Mesendoderm (in vitro differentiated cells): ENCODE measurements at regions not wholly inside any gene's neighbourhood (a gene's known extent, or its start where the extent isn't known, plus 50 kb on each side); places are given as distances from the start of the nearest gene placed in this dataset.

ENCODE experiments used
- DNase-seq: peaks from one replicate; pipeline ENCODE4 v3.0.0; 2013
- H2AK5ac ChIP-seq: 2 replicates; pipeline ENCODE4 v1.6.1; 2013; ENCODE audit warnings: low read length, inconsistent platforms
- H2BK120ac ChIP-seq: 2 replicates; pipeline ENCODE4 v1.6.1; 2013; ENCODE audit warnings: low read depth, mild to moderate bottlenecking, low read length, moderate library complexity, mixed read lengths
- H2BK15ac ChIP-seq: replicated peaks from 2 replicates; pipeline ENCODE4 v1.6.1; 2013; ENCODE audit warnings: low read depth, mild to moderate bottlenecking, moderate library complexity
- H2BK5ac ChIP-seq: 2 replicates; pipeline ENCODE4 v1.6.1; 2013; ENCODE audit warnings: low read length, inconsistent platforms
- H3K18ac ChIP-seq: 2 replicates; pipeline ENCODE4 v1.6.1; 2013; ENCODE audit warnings: mild to moderate bottlenecking, low read length, mixed read lengths
- H3K23ac ChIP-seq: one replicate; pipeline ENCODE4 v1.6.1; 2013; ENCODE audit warnings: low read length
- H3K27ac ChIP-seq: 2 replicates; pipeline ENCODE4 v1.5.1; 2013; ENCODE audit warnings: low read depth, mild to moderate bottlenecking, inconsistent platforms, low read length, moderate library complexity
- H3K27me3 ChIP-seq: 2 replicates; pipeline ENCODE4 v1.6.1; 2013; ENCODE audit warnings: low read length, control low read depth, mild to moderate bottlenecking, inconsistent platforms; ENCODE audit not compliant: insufficient read depth, poor library complexity
- H3K36me3 ChIP-seq: 2 replicates; pipeline ENCODE4 v1.6.1; 2013; ENCODE audit warnings: low read length, inconsistent platforms; ENCODE audit not compliant: control insufficient read depth, insufficient read depth
- H3K4ac ChIP-seq: one replicate; pipeline ENCODE4 v1.6.1; 2013; ENCODE audit warnings: low read depth, mild to moderate bottlenecking, low read length, moderate library complexity
- H3K4me1 ChIP-seq: 2 replicates; pipeline ENCODE4 v1.6.1; 2013; ENCODE audit warnings: low read depth, low read length, inconsistent platforms; ENCODE audit not compliant: control insufficient read depth
- H3K4me2 ChIP-seq: 2 replicates; pipeline ENCODE4 v1.6.1; 2013; ENCODE audit warnings: low read length
- H3K4me3 ChIP-seq: 2 replicates; pipeline ENCODE4 v1.5.1; 2013; ENCODE audit warnings: mild to moderate bottlenecking, low read length
- H3K56ac ChIP-seq: one replicate; pipeline ENCODE4 v1.6.1; 2013; ENCODE audit warnings: low read length
- H3K79me1 ChIP-seq: 2 replicates; pipeline ENCODE4 v1.6.1; 2013; ENCODE audit warnings: low read length, inconsistent platforms
- H3K79me2 ChIP-seq: 2 replicates; pipeline ENCODE4 v1.6.1; 2013; ENCODE audit warnings: mild to moderate bottlenecking, low read length; ENCODE audit not compliant: control insufficient read depth, insufficient read depth
- H3K9ac ChIP-seq: 2 replicates; pipeline ENCODE4 v1.6.1; 2013; ENCODE audit warnings: low read length, inconsistent platforms
- H4K5ac ChIP-seq: one replicate; pipeline ENCODE4 v1.6.1; 2013; ENCODE audit warnings: low read length
- H4K8ac ChIP-seq: one replicate; pipeline ENCODE4 v1.6.1; 2013; ENCODE audit warnings: low read depth, mild to moderate bottlenecking, control low read depth, low read length, moderate library complexity
- WGBS: extraction: QIAGEN DNeasy Blood & Tissue Kit; methylation state at CpG from one replicate; pipeline ENCODE4 v1.1.7; 2013; ENCODE audit warnings: low lambda C conversion rate, missing lambda C conversion rate; ENCODE audit not compliant: insufficient coverage; ENCODE audit errors: extremely low coverage; 5-methylcytosine and 5-hydroxymethylcytosine counted together

DNA sequence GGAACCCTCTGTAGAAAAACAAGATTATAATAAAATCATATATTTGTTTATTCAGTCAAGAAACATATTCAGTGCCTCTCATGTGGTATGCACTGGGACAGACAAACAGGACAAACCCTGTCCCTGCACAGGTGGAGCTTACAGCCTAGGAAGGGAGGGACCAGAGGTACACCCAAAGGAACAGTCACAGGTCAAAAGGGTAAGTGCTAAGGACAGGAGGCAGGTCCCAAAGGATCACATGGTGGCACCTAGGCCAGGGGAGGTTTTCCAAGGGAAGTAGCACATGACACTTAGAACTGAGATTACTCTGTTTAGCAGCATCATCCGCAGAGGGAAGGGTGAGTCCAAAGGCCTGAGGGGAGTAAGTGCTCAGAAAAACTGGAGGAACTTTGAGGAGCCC lies 254.4 kb upstream of the ARRDC4 start:
- WGBS: no CpG with 5 or more reads among the region's 1 CpG
- H4K5ac ChIP-seq: no peak overlapping the region
- no peaks in the 10 kb centered on the region for H3K4me1 ChIP-seq
- H3K4ac ChIP-seq: no peak overlapping the region
- no peak overlapping the region for H2BK120ac ChIP-seq
- no peak overlapping the region for H3K4me3 ChIP-seq
- H2AK5ac ChIP-seq: no peak overlapping the region
- no peak overlapping the region for H4K8ac ChIP-seq
- H3K23ac ChIP-seq: no peak overlapping the region
- no peaks in the 10 kb centered on the region for H3K27me3 ChIP-seq
- no peak for DNase-seq
- H3K56ac ChIP-seq: no peak overlapping the region
- no peaks in the 10 kb centered on the region for H3K36me3 ChIP-seq
- no peak overlapping the region for H3K9ac ChIP-seq
- no peak overlapping the region for H3K18ac ChIP-seq
- H2BK15ac ChIP-seq: no peak overlapping the region
- H3K79me1 ChIP-seq: no peaks in the 10 kb centered on the region
- no peak overlapping the region for H3K27ac ChIP-seq
- H2BK5ac ChIP-seq: no peak overlapping the region
- H3K4me2 ChIP-seq: no peak overlapping the region
- H3K79me2 ChIP-seq: no peaks in the 10 kb centered on the region

DNA sequence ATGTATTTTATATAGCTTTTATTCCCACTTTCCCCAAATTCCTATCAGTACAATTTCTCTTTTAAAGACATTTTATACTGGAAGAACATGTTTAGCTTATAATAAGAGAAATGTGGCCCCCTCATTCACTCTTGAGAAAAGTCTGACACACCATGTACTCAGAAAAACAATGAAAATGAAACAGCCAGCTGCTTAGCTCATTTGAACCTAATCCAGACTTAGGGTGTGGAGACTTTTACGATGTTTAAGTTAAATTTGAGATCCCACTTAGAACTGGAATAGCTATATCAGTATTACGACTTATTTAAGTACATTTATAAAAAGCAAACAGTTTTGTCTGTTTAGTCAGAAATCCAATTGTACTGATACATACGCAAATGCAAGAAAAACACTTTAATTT lies 252.3 kb upstream of the ARRDC4 start:
- H2BK15ac ChIP-seq: no peak overlapping the region
- H4K5ac ChIP-seq: no peak overlapping the region
- no peak overlapping the region for H2BK5ac ChIP-seq
- no CpG with 5 or more reads among the region's 3 CpGs for WGBS
- H2AK5ac ChIP-seq: no peak overlapping the region
- no peak overlapping the region for H3K23ac ChIP-seq
- H3K4me3 ChIP-seq: no peak overlapping the region
- no peak overlapping the region for H4K8ac ChIP-seq
- H3K27ac ChIP-seq: no peak overlapping the region
- no peak overlapping the region for H3K9ac ChIP-seq
- H3K4ac ChIP-seq: no peak overlapping the region
- no peak overlapping the region for H2BK120ac ChIP-seq
- H3K79me2 ChIP-seq: no peaks in the 10 kb centered on the region
- no peak overlapping the region for H3K18ac ChIP-seq
- no peak for DNase-seq
- H3K4me1 ChIP-seq: no peaks in the 10 kb centered on the region
- no peaks in the 10 kb centered on the region for H3K36me3 ChIP-seq
- H3K4me2 ChIP-seq: no peak overlapping the region
- no peak overlapping the region for H3K56ac ChIP-seq
- H3K27me3 ChIP-seq: no peaks in the 10 kb centered on the region
- H3K79me1 ChIP-seq: no peaks in the 10 kb centered on the region

GRCh38 chr15:97712530-97712929 lies 248.0 kb upstream of the ARRDC4 start:
- no peak overlapping the region for H3K4ac ChIP-seq
- no peak overlapping the region for H3K23ac ChIP-seq
- no peak overlapping the region for H3K4me2 ChIP-seq
- H3K27me3 ChIP-seq: no peaks in the 10 kb centered on the region
- no peak overlapping the region for H4K8ac ChIP-seq
- no peaks in the 10 kb centered on the region for H3K4me1 ChIP-seq
- H2BK120ac ChIP-seq: no peak overlapping the region
- no peak overlapping the region for H3K4me3 ChIP-seq
- H3K56ac ChIP-seq: no peak overlapping the region
- no peak overlapping the region for H2AK5ac ChIP-seq
- no peak overlapping the region for H2BK5ac ChIP-seq
- DNase-seq: no peak
- no peak overlapping the region for H2BK15ac ChIP-seq
- H3K9ac ChIP-seq: no peak overlapping the region
- H3K27ac ChIP-seq: no peak overlapping the region
- H3K79me1 ChIP-seq: no peaks in the 10 kb centered on the region
- H3K36me3 ChIP-seq: no peaks in the 10 kb centered on the region
- H3K79me2 ChIP-seq: no peaks in the 10 kb centered on the region
- H3K18ac ChIP-seq: no peak overlapping the region
- WGBS: no CpG with 5 or more reads among the region's 5 CpGs
- H4K5ac ChIP-seq: no peak overlapping the region

GRCh38 chr15:97717806-97718205 lies 242.7 kb upstream of the ARRDC4 start:
- H3K4me1 ChIP-seq: no peaks in the 10 kb centered on the region
- H3K23ac ChIP-seq: no peak overlapping the region
- no peaks in the 10 kb centered on the region for H3K27me3 ChIP-seq
- no peak overlapping the region for H3K4ac ChIP-seq
- no peak overlapping the region for H3K27ac ChIP-seq
- H2AK5ac ChIP-seq: no peak overlapping the region
- H3K9ac ChIP-seq: no peak overlapping the region
- H2BK120ac ChIP-seq: no peak overlapping the region
- DNase-seq: no peak
- no peak overlapping the region for H2BK15ac ChIP-seq
- H3K36me3 ChIP-seq: no peaks in the 10 kb centered on the region
- no peak overlapping the region for H4K5ac ChIP-seq
- H3K79me2 ChIP-seq: no peaks in the 10 kb centered on the region
- no peak overlapping the region for H3K4me3 ChIP-seq
- H4K8ac ChIP-seq: no peak overlapping the region
- no peaks in the 10 kb centered on the region for H3K79me1 ChIP-seq
- H3K56ac ChIP-seq: no peak overlapping the region
- no peak overlapping the region for H3K4me2 ChIP-seq
- H3K18ac ChIP-seq: no peak overlapping the region
- H2BK5ac ChIP-seq: no peak overlapping the region

DNA sequence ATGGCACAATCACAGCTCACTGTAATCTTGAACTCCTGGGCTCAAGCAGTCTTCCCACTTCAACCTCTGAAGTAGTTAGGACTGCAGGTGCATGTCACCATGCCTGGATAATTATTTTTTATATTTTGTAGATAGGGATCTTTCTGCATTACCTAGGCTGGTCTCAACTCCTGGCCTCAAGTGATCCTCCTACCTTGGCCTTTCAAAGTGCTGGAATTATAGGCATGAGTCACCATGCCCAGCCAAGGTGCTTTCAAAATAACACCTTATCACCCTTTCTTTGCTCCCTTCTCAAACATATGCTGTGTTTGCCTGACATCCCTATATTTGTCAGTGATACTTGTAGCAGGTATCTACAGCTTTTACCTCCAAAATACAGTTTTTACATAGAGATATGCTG lies 242.0 kb upstream of the ARRDC4 start:
- Histone ChIP-seq H3K79me1 (no peaks in the 10 kb centered on the region), H2BK15ac (no peak overlapping the region), H2BK5ac (no peak overlapping the region), H3K56ac (no peak overlapping the region), H3K27me3 (no peaks in the 10 kb centered on the region), H3K36me3 (no peaks in the 10 kb centered on the region), H3K4me2 (no peak overlapping the region), H3K9ac (no peak overlapping the region), H3K4me3 (no peak overlapping the region), H3K18ac (no peak overlapping the region), H2AK5ac (no peak overlapping the region), H3K4ac (no peak overlapping the region), H3K4me1 (no peaks in the 10 kb centered on the region), H4K8ac (no peak overlapping the region), H2BK120ac (no peak overlapping the region), H3K79me2 (no peaks in the 10 kb centered on the region), H4K5ac (no peak overlapping the region), H3K27ac (no peak overlapping the region), H3K23ac (no peak overlapping the region)
- DNase-seq: no peak

DNA sequence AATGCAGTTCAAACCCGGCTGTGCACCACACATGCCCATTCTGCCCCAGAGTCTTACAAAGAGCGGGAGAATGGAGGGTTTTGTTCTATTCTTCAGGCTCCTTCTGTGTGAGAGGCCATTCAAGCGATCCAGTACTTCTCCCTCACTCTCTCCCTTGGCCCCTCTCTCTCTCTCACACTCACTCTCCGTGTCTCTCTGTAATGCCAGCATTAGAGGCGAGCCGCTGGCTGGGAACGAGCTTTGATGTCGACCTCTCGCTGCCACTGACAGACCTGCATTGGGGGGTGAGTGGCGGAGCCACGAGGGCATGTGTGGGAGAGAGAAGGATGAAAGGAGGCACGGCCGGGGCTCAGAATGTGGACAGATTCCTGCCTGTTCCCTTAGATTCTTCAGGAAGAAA lies 231.7 kb upstream of the ARRDC4 start:
- Histone ChIP-seq H2BK5ac (no peak overlapping the region), H3K4me3 (no peak overlapping the region), H3K9ac (no peak overlapping the region), H3K79me2 (no peaks in the 10 kb centered on the region), H3K36me3 (no peaks in the 10 kb centered on the region), H2AK5ac (no peak overlapping the region), H3K56ac (no peak overlapping the region), H4K8ac (no peak overlapping the region), H2BK15ac (no peak overlapping the region), H3K4me2 (no peak overlapping the region), H3K23ac (no peak overlapping the region), H3K18ac (no peak overlapping the region), H3K79me1 (no peaks in the 10 kb centered on the region), H3K27ac (no peak overlapping the region), H4K5ac (no peak overlapping the region), H3K4me1 (no peaks in the 10 kb centered on the region), H2BK120ac (no peak overlapping the region), H3K27me3 (no peaks in the 10 kb centered on the region), H3K4ac (no peak overlapping the region)
- WGBS: no CpG with 5 or more reads among the region's 13 CpGs
- no peak for DNase-seq
